ENCODE measurements at regions not wholly inside any gene's neighbourhood (a gene's known extent, or its start where the extent isn't known, plus 50 kb on each side); places are given as distances from the start of the nearest gene placed in this dataset.

GRCh38 chr7:106717254-106717954, 56.4 kb upstream of the CCDC71L start:
- DNase-seq (ENCODE audit: low spot score), result no peak
- BruUV-seq (replicated peaks), result no TSS peak
- peaks cover 16% of the 10 kb centered on the region for H3K4me1 ChIP-seq (ENCODE audit: insufficient read depth, low read length, poor library complexity, severe bottlenecking)
- H3K9me2 ChIP-seq (ENCODE audit: insufficient read depth, low read length), result no peaks in the 10 kb centered on the region
- H4K20me1 ChIP-seq (ENCODE audit: insufficient read depth, low read length), result no peaks in the 10 kb centered on the region
- no peak for TF ChIP-seq EZH2phosphoT487 (IDR thresholded peaks at IDR 0.05; ENCODE audit: borderline replicate concordance, low read depth, low read length)
- TF ChIP-seq CTCF (conservative IDR thresholded peaks at IDR 0.05; ENCODE audit: low read length), result no peak
- CTCF ChIA-PET (ENCODE audit: unreplicated experiment), result no interaction called here
- no peaks in the 10 kb centered on the region for H3K79me2 ChIP-seq (ENCODE audit: insufficient read depth, low read depth, low read length)
- peak overlapping the region; percentile 48; the same call in 1 of the 2 replicates for H2AFZ ChIP-seq (ENCODE audit: low read length)
- no peaks in the 10 kb centered on the region for H3K9me3 ChIP-seq (ENCODE audit: low read length)
- POLR2A ChIA-PET, result interaction anchor here (0.5 to 1.2 kb wide), 3 partner anchors 14 to 451 kb away, joined by 3 to 4 read pairs (median 4); no protein-coding TSS in a partner anchor
- intact Hi-C loops (cut with micrococcal nuclease; ENCODE audit: unreplicated experiment), result no loop called here
- H3K4me3 ChIP-seq (ENCODE audit: low read depth, low read length, poor library complexity, severe bottlenecking), result no peak overlapping the region
- no peaks in the 10 kb centered on the region for H3K36me3 ChIP-seq (ENCODE audit: insufficient read depth, low read length)
- no peak overlapping the region for H3K27ac ChIP-seq (ENCODE audit: low read depth, low read length, poor library complexity, severe bottlenecking)
- peak overlapping the region; percentile 50 for H3K4me2 ChIP-seq (ENCODE audit: low read length)

GRCh38 chr7:106717955-106718871, 57.3 kb upstream of the CCDC71L start:
- H3K4me1 ChIP-seq (ENCODE audit: insufficient read depth, low read length, poor library complexity, severe bottlenecking), result peaks cover 16% of the 10 kb centered on the region
- intact Hi-C loops (cut with micrococcal nuclease; ENCODE audit: unreplicated experiment), result no loop called here
- H3K9me2 ChIP-seq (ENCODE audit: insufficient read depth, low read length), result no peaks in the 10 kb centered on the region
- H3K79me2 ChIP-seq (ENCODE audit: insufficient read depth, low read depth, low read length), result no peaks in the 10 kb centered on the region
- H3K27ac ChIP-seq (ENCODE audit: low read depth, low read length, poor library complexity, severe bottlenecking), result no peak overlapping the region
- no peaks in the 10 kb centered on the region for H4K20me1 ChIP-seq (ENCODE audit: insufficient read depth, low read length)
- H2AFZ ChIP-seq (ENCODE audit: low read length), result peak overlapping the region; percentile 48; the same call in 1 of the 2 replicates
- no peaks in the 10 kb centered on the region for H3K36me3 ChIP-seq (ENCODE audit: insufficient read depth, low read length)
- no peaks in the 10 kb centered on the region for H3K9me3 ChIP-seq (ENCODE audit: low read length)
- POLR2A ChIA-PET, result interaction anchor here (0.6 to 1.2 kb wide), 2 partner anchors 10 to 14 kb away, joined by 3 to 4 read pairs; no protein-coding TSS in a partner anchor
- DNase-seq (ENCODE audit: low spot score), result peak; percentile 43
- CTCF ChIA-PET (ENCODE audit: unreplicated experiment), result no interaction called here
- TF ChIP-seq EZH2phosphoT487 (IDR thresholded peaks at IDR 0.05; ENCODE audit: borderline replicate concordance, low read depth, low read length) (no peak), CTCF (conservative IDR thresholded peaks at IDR 0.05; ENCODE audit: low read length) (no peak)
- no TSS peak for BruUV-seq (replicated peaks)
- no peak overlapping the region for H3K4me3 ChIP-seq (ENCODE audit: low read depth, low read length, poor library complexity, severe bottlenecking)
- H3K4me2 ChIP-seq (ENCODE audit: low read length), result peak overlapping the region; percentile 50
